Activated T-helper 2 cell treated with anti-CD3 and anti-CD28 coated beads, Interferon-gamma antibody, Interleukin-2, Interleukin-4, amounts not matched to agents 10 μg/mL and 5 μg/mL and 100 μg/mL, durations not matched to agents 14 hours and 24 hours and 36 hours (primary cell): ENCODE measurements at regions not wholly inside any gene's neighbourhood (a gene's known extent, or its start where the extent isn't known, plus 50 kb on each side); places are given as distances from the start of the nearest gene placed in this dataset.
"Not testable (repeated sequence)": the region's sequence is repeated elsewhere in the genome, so short reads cannot be mapped to it uniquely, and the experiment has no call there.

Experiments
- DNase-seq: peaks from one replicate; pipeline ENCODE4 v3.0.0; 2021; ENCODE audit warnings: low spot score
- H3K27ac Mint-ChIP-seq: one replicate; pipeline ENCODE4 v1.8.0; 2021; ENCODE audit warnings: mixed read lengths
- H3K27me3 Mint-ChIP-seq: one replicate; pipeline ENCODE4 v1.8.0; 2021; ENCODE audit warnings: low read depth, mixed read lengths
- H3K36me3 Mint-ChIP-seq: one replicate; pipeline ENCODE4 v1.8.0; 2021; ENCODE audit warnings: low read depth, mixed read lengths
- H3K4me1 Mint-ChIP-seq: one replicate; pipeline ENCODE4 v1.8.0; 2021; ENCODE audit warnings: low read depth, mixed read lengths
- H3K4me3 Mint-ChIP-seq: one replicate; pipeline ENCODE4 v1.8.0; 2021; ENCODE audit warnings: low read depth, mild to moderate bottlenecking, moderate library complexity, mixed read lengths
- H3K9me3 Mint-ChIP-seq: one replicate; pipeline ENCODE4 v1.8.0; 2021; ENCODE audit warnings: mixed read lengths
- intact Hi-C: fragments of 100-400 bp; cut with micrococcal nuclease; formaldehyde crosslinking; loops from one replicate; pipeline ENCODE4 v1.15.1; 2023

- H3K36me3 Mint-ChIP-seq, H3K27ac Mint-ChIP-seq, H3K4me1 Mint-ChIP-seq, H3K4me3 Mint-ChIP-seq, H3K27me3 Mint-ChIP-seq, DNase-seq, intact Hi-C loops, H3K9me3 Mint-ChIP-seq: not testable (repeated sequence)
Observed at GRCh38 chr1:146448877-146449246, 220.0 kb upstream of the NOTCH2NLA start.

- intact Hi-C loops, H3K27ac Mint-ChIP-seq, H3K4me3 Mint-ChIP-seq, H3K4me1 Mint-ChIP-seq, H3K36me3 Mint-ChIP-seq, H3K27me3 Mint-ChIP-seq, H3K9me3 Mint-ChIP-seq: not testable (repeated sequence)
- peak; percentile 43 for DNase-seq
Observed at GRCh38 chr1:146448212-146448876, 219.5 kb upstream of the NOTCH2NLA start.

DNA sequence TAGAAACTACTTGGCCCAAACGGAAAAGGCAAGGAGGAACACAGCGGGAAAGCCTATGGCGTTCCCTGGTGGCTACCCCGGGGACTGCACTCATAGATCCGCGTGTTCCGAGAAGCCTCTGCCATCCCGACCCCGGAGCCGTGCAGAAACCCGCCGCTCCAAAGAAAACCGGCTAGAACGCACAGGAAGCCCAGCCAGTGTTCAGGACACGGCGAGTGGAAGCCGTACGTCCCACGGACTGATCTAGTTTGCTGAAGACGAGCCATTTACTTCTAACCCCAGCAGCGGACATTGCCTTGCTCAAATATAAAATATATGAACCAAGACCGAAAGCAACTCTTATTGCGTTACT lies 215.0 kb upstream of the NOTCH2NLA start:
- peak overlapping the region; percentile 76 for H3K4me3 Mint-ChIP-seq
- intact Hi-C loops, H3K27ac Mint-ChIP-seq, H3K27me3 Mint-ChIP-seq, H3K4me1 Mint-ChIP-seq, H3K36me3 Mint-ChIP-seq, H3K9me3 Mint-ChIP-seq: not testable (repeated sequence)
- DNase-seq: peak; percentile 38

DNA sequence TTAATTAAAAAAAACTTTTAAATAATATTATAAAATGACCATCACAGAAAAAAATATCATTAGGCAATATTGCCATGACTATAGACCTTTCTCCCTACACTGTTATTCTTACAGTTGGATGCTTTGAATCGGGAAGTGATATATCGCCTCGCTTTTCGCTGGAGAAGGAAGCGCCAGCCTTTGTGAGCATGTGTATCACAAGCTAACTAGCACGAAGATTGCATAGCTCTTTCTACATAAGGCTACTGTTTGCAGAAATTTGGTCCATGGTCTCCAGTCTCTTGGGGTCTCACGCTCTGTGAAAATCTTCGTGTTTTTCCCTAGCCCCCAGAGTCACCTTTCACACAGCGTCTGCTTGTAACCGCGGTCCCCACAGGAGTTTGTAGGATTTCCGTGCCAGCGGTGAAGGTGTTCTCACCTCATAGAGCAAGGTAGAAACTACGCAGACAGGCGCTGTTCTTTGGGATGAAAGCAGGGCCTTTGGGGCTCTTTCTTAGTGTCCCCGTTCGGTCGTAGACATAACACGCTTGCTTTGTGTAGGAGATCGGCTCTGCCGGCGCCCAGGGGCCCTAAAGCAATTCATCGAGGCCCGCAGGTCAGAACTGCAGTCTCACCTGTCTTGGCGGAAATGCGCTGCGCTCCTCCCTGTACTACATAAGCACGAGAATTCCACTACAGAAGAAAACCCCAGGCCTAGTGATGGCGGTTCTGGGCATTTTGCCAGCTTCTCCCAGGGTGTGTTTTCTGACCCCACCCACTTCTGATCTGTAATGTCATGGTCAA lies 214.5 kb upstream of the NOTCH2NLA start:
- H3K27me3 Mint-ChIP-seq, DNase-seq, H3K4me1 Mint-ChIP-seq, intact Hi-C loops, H3K27ac Mint-ChIP-seq, H3K9me3 Mint-ChIP-seq, H3K4me3 Mint-ChIP-seq, H3K36me3 Mint-ChIP-seq: not testable (repeated sequence)

GRCh38 chr1:146438543-146438942 lies 209.7 kb upstream of the NOTCH2NLA start:
- H3K4me1 Mint-ChIP-seq, H3K4me3 Mint-ChIP-seq, intact Hi-C loops, H3K27me3 Mint-ChIP-seq, H3K9me3 Mint-ChIP-seq, H3K36me3 Mint-ChIP-seq, H3K27ac Mint-ChIP-seq, DNase-seq: not testable (repeated sequence)

DNA sequence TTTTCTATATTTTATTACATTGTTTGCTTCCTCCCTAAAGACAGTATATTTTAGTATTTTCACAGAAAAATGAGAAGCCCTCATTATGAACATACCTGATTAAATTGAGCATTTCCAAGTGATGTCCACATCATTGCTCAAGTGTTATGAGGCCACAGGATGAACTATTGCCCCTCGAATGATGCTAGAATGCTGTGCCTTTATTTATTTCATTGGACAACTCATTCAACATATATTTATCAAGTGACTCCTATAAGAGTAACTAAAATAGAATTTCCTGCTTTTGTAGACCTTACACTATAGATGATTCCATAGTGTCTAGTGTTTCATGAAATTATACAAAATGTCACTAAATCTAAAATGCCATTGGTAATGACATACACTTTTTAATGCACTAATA lies 187.8 kb upstream of the NOTCH2NLA start:
- intact Hi-C loops, H3K4me3 Mint-ChIP-seq, H3K36me3 Mint-ChIP-seq, H3K27me3 Mint-ChIP-seq, H3K4me1 Mint-ChIP-seq, H3K27ac Mint-ChIP-seq, DNase-seq, H3K9me3 Mint-ChIP-seq: not testable (repeated sequence)

DNA sequence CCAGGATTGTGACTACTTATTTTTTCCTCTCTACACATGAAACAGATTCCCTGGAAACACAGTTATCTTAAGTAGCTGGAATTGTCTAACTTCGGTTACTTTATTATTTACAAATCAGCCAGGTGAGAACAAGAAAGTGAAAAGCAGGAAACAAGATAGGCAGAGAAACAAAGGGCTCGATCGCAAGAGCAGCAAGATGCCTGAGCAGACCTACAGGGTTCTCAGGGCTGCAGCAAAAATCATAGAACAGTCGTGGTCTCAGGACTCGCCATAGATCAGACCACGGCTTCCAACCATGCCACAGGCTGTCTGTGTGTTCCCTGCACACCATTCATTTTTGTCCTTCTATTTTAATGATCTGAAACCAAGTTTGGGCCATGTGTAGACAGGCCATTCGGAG lies 186.2 kb upstream of the NOTCH2NLA start:
- H3K27me3 Mint-ChIP-seq, H3K36me3 Mint-ChIP-seq, DNase-seq, H3K4me3 Mint-ChIP-seq, H3K4me1 Mint-ChIP-seq, H3K27ac Mint-ChIP-seq, intact Hi-C loops, H3K9me3 Mint-ChIP-seq: not testable (repeated sequence)

DNA sequence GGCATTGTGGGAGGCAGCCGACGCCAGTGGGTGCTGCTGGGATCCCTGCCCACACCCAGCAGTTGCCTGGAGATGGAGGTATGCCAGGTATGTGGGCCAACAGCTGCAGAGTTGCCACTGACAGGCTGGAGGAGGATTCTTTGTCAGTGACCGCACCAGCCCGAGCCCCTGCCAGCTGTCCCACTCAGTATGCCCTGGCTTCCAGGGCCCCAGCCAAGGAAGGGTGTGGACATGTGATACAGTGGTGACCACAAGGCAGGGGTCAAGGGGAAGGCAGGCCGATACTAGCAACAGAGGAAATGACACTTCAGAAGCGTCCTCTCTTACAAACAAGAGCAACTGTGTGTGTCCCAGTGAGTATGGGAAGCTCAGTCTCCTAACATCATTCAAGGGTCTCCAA lies 185.1 kb upstream of the NOTCH2NLA start:
- H3K4me3 Mint-ChIP-seq, H3K9me3 Mint-ChIP-seq, H3K27ac Mint-ChIP-seq, intact Hi-C loops, H3K27me3 Mint-ChIP-seq, H3K36me3 Mint-ChIP-seq, DNase-seq: not testable (repeated sequence)
- peaks cover 13% of the 10 kb centered on the region for H3K4me1 Mint-ChIP-seq

DNA sequence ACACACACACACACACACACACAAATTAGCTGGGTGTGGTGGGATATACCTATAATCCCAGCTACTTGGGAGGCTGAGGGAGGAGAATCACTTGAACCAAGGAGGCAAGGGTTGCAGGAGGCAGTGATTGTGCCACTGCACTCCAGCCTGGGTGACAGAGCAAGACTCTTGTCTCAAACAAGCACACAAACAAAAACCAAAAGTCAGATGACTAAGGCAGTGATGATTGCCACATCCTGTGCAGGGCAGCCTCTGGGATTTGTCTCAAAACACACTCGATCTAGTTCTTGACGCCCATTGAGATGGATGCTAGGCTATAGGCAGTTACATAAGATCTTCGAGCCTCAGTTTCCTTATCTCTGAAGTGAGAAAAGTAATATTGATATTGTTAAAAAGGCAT lies 183.1 kb upstream of the NOTCH2NLA start:
- H3K36me3 Mint-ChIP-seq, H3K27me3 Mint-ChIP-seq, intact Hi-C loops, H3K9me3 Mint-ChIP-seq: not testable (repeated sequence)
- peak overlapping the region; percentile 68 for H3K27ac Mint-ChIP-seq
- H3K4me3 Mint-ChIP-seq: peak overlapping the region; percentile 45
- peaks cover 13% of the 10 kb centered on the region for H3K4me1 Mint-ChIP-seq
- peak; percentile 51 for DNase-seq

- H3K27ac Mint-ChIP-seq: peak overlapping the region; percentile 86
- H3K9me3 Mint-ChIP-seq, H3K36me3 Mint-ChIP-seq, H3K27me3 Mint-ChIP-seq, intact Hi-C loops: not testable (repeated sequence)
- peak; percentile 39 for DNase-seq
- H3K4me1 Mint-ChIP-seq: peaks cover 12% of the 10 kb centered on the region
- H3K4me3 Mint-ChIP-seq: peak overlapping the region; percentile 51
Observed at GRCh38 chr1:146409817-146410441, 181.1 kb upstream of the NOTCH2NLA start.

DNA sequence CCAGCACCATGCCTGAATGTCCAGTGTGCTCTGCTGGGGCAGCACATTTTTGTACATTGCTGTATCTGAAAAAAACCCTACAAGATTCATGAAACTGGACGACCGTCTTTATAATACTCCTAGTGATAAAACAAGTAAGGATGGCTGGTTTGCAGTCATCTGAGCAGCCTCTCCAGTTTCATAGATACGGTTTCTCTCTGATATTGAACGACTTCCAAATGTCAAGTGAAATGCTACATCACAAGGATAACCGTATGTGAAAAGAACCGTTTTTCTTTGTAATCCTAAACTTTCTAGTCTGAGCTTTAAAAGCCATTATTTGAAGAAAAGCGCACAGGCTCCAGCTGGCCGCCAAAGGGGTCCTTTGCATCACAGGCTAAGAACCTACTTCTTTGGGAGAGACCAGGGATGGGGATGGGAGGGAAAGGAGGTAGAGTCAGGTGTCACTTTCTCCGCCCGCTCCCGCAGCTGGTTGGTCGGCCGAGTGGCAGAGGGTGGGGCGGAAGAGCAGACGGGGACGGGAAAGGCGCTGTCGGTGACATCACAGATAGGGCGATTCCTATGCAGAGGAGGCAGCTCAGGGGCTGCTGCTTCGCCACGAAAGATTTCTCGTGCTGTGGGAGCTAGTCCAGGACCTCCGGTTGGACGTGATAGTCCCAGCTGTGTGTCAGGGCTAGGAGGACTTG lies 180.4 kb upstream of the NOTCH2NLA start:
- H3K9me3 Mint-ChIP-seq, DNase-seq, intact Hi-C loops, H3K27me3 Mint-ChIP-seq, H3K36me3 Mint-ChIP-seq, H3K4me3 Mint-ChIP-seq: not testable (repeated sequence)
- H3K4me1 Mint-ChIP-seq: peaks cover 12% of the 10 kb centered on the region
- peak overlapping the region; percentile 86 for H3K27ac Mint-ChIP-seq

- H3K9me3 Mint-ChIP-seq, H3K36me3 Mint-ChIP-seq, H3K27me3 Mint-ChIP-seq, intact Hi-C loops, DNase-seq, H3K4me3 Mint-ChIP-seq: not testable (repeated sequence)
- H3K4me1 Mint-ChIP-seq: peaks cover 23% of the 10 kb centered on the region
- peak overlapping the region; percentile 82 for H3K27ac Mint-ChIP-seq
Observed at GRCh38 chr1:146401281-146401825, 172.5 kb upstream of the NOTCH2NLA start.
